ENCODE measurements at regions not wholly inside any gene's neighbourhood (a gene's known extent, or its start where the extent isn't known, plus 50 kb on each side); places are given as distances from the start of the nearest gene placed in this dataset.

DNA sequence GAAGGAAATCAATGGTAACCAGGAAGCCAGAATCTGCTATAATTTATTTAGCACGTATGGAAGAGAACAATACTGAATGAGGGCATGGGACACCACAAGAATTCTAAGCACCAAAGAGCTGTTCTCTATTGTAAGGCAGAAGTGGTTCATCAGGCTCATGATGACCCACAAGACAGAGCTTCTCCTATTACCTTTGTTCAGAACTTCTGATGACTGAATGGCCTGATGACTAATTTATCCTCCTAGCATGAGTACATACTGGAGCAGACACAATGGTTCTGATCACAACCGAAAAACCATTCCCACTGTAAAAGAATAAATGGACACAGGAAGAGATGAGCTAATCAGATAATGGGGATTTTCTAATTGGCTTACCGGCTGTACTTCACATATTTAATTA lies 329.8 kb upstream of the PDE4D start:
- no peak for TF ChIP-seq EZH2phosphoT487 (IDR thresholded peaks at IDR 0.05; ENCODE audit: insufficient read depth, low read depth)
- TF ChIP-seq EZH2 (IDR thresholded peaks at IDR 0.05; ENCODE audit: insufficient read depth, poor library complexity, severe bottlenecking) = no peak

Data from GM23248 (cell line).